ENCODE measurements at regions not wholly inside any gene's neighbourhood (a gene's known extent, or its start where the extent isn't known, plus 50 kb on each side); places are given as distances from the start of the nearest gene placed in this dataset.

DNA sequence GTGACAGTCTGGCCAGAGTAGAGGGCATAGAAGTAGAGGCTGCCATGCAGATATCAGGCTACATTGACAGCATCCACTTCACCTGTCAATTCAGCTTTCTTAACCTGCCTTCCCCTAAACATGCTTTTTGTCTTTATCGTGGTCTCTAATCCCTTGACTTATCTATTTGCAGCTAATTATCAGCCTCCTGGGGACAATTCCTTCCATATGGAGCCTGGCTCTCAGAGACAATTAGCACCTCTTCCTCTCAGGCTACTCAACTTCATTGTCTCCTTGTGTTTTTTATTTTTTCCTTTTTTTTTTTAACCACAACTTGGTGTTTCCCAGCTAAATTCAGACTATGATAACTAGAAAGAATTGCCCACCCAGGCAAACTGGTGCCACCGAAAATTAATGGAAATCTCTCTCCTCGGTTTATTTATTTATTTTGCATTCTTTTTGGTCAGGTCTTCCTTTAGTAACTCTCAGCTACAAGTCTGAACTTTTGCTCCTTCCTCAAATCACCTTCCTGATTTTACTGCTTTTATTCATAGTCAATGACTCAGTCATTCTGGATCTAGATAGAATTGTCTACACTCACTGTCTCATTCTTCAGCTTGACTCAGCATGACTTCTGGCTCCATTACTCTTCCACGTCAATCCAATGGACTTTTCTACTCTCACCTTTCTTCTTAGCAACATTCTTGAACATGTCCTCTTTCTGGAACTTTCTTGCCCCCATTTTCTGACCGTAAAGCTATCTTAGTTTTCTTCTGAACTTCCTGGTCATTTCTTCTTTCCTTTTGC is 63.0 kb upstream of the BASP1 start:
- in situ Hi-C loops (cut with HindIII; ENCODE audit: low pct_unique_long_range_greater_than_20kb, low sequenced_read_pairs), result no loop called here
- no peak for TF ChIP-seq JUND (IDR thresholded peaks at IDR 0.05; ENCODE audit: low read depth)
- DNase-seq (ENCODE audit: low read depth in 1 of 2, low spot score in 1 of 2), result no peak

DNA sequence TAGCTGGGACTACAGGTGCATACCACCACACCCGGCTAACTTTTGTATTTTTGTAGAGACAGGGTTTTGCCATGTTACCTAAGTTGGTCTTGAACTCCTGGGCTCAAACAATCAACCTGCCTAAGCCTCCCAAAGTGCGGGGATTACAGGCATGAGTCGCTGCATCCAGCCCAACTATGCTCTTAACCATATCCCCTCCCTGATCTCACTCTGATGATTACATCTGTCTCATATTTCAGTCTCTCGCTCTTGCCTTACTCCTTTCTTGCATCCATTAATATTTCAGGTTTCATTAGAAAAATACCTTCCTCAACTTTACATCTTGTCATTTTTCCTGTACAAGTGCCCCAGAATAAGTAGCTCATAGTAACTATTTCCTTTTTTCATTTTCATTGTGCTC is 61.0 kb upstream of the BASP1 start:
- in situ Hi-C loops (cut with HindIII; ENCODE audit: low pct_unique_long_range_greater_than_20kb, low sequenced_read_pairs), result no loop called here
- TF ChIP-seq JUND (IDR thresholded peaks at IDR 0.05; ENCODE audit: low read depth), result no peak
- no peak for DNase-seq (ENCODE audit: low read depth in 1 of 2, low spot score in 1 of 2)

DNA sequence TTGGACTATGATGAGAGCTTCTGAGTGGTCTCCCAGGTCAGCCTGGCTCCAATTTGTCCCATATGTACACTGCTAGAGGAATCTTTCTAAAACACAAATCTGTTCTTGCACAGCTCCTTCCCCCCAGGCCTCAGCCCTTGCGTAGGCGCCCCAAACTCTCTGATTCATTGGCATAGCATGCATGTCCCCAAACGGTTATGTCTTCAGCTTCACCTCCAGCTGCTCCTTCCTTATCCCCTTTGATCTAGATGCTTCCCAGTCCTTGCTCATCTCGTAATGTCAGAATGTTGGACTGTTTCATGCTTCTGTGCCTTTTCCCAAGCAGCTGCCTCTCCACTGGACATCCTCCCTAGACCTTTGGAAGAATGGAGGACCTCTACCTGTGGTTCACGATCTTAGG is 60.1 kb upstream of the BASP1 start:
- no peak for TF ChIP-seq JUND (IDR thresholded peaks at IDR 0.05; ENCODE audit: low read depth)
- in situ Hi-C loops (cut with HindIII; ENCODE audit: low pct_unique_long_range_greater_than_20kb, low sequenced_read_pairs), result no loop called here
- DNase-seq (ENCODE audit: low read depth in 1 of 2, low spot score in 1 of 2), result no peak

DNA sequence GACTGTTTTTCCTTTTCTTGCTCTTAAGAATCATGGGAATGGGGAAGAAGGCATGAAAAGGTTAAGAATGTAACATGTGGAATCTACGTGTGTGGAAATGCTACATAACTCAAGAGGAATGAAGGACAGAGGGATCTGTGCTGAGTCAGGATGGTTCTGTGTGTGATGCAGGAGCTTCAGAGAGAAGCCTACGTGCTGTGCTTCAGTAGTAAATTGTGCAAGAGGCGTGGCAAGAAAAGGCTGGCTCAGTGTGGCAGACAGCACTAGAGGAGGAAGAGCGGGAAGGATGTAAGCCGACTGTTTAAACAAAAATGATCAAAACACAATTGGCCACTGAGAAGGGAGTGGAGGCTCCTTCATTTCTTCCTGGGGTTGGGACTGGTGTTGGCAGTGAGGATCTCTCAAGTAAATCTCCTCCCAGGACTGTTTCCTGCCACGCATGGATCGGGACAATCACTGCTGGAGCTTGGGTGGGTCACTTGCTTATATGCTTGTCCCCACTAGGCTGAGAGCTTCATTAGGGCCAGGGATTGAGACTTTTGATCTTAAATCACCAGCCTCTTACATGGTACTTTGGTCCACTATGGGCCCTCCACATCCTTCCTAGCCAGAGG is 59.4 kb upstream of the BASP1 start:
- DNase-seq (ENCODE audit: low read depth in 1 of 2, low spot score in 1 of 2), result no peak
- TF ChIP-seq JUND (IDR thresholded peaks at IDR 0.05; ENCODE audit: low read depth), result no peak
- in situ Hi-C loops (cut with HindIII; ENCODE audit: low pct_unique_long_range_greater_than_20kb, low sequenced_read_pairs), result no loop called here

DNA sequence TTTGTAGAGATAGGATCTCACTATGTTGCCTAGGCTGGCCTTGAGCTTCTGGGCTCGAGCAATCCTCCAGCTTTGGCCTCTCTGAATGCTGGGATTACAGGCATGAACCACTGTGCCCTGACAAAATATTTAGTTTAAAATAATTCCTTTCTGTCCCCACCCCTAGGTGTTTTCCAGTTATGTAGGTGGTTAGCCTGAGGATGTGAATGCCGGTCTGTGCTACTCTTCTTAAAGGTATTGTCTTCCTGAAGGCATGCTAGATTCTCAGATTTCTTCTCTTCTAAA is 56.7 kb upstream of the BASP1 start:
- in situ Hi-C loops (cut with HindIII; ENCODE audit: low pct_unique_long_range_greater_than_20kb, low sequenced_read_pairs), result no loop called here
- TF ChIP-seq JUND (IDR thresholded peaks at IDR 0.05; ENCODE audit: low read depth), result no peak
- no peak for DNase-seq (ENCODE audit: low read depth in 1 of 2, low spot score in 1 of 2)

DNA sequence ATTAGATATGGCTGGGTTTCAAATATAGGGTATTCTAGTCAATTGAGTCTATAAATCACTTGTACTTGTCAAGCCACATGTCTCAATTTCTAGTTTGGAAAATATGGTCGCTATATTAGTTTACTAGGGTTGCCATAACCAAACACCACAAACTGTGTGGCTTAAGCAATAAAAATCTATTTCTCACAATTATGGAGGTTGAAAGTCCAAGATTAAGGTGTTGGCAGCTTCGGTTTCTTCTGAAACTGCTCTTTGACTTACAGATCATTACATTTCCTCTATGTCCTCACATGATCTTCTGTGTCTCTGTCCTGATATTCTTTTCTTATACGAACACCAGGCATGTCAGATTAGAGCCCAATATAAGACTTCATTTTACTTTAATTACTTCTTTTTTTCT is 55.8 kb upstream of the BASP1 start:
- no peak for TF ChIP-seq JUND (IDR thresholded peaks at IDR 0.05; ENCODE audit: low read depth)
- DNase-seq (ENCODE audit: low read depth in 1 of 2, low spot score in 1 of 2), result no peak
- in situ Hi-C loops (cut with HindIII; ENCODE audit: low pct_unique_long_range_greater_than_20kb, low sequenced_read_pairs), result no loop called here

DNA sequence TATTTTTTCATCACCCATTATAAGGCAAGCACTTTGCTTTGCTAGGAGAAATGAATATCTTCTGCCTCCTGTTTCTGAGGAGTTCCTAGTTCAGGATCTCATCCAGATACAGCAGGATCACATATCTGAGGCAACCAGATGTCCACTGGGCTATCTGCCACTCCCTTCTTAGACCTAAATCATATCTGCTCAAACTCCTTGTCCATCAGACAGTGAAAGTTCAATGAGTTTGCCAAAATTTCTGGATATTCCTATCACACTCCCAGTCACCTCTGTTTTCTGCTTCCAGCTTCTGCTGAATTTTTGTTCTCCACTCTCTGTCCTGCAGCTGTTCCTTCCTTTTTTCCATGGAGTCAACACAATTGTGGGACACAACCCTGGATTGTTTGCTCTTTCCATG is 54.2 kb upstream of the BASP1 start:
- in situ Hi-C loops (cut with HindIII; ENCODE audit: low pct_unique_long_range_greater_than_20kb, low sequenced_read_pairs), result no loop called here
- DNase-seq (ENCODE audit: low read depth in 1 of 2, low spot score in 1 of 2), result no peak
- TF ChIP-seq JUND (IDR thresholded peaks at IDR 0.05; ENCODE audit: low read depth), result no peak

DNA sequence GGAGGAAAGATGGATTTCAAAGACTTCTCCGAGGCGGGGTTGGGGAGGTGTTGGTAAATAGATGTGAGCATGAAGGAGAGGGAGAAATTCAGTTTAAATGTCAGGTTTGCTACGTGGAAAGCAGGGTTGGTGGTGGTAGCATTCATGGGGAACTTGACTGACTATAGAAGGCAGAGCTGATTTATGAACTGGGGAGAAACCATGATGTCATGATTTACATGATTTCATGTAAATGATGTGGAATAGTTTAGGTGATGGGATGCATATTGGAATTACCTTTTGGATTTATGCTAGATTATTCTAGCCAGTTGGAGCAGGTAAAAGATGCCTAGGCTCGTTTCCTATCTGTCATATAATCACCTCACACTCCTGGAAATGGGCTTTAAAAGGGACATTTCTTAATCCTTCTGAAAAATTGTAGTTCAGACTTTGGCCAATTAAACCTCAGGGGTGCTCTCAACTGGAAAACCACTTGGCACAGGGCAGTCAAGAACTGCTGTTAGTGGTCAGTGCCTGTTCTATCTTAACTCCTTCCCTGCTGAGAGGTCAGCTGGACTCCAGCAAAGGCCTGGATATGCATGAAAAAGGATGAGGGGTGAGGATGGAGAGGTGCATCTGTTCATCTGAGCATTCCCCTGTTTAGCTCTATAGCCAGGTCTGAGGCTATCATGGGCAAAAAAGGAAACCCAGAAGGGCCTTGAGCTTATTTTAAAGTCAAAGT is 50.1 kb upstream of the BASP1 start:
- no peak for DNase-seq (ENCODE audit: low read depth in 1 of 2, low spot score in 1 of 2)
- no peak for TF ChIP-seq JUND (IDR thresholded peaks at IDR 0.05; ENCODE audit: low read depth)
- in situ Hi-C loops (cut with HindIII; ENCODE audit: low pct_unique_long_range_greater_than_20kb, low sequenced_read_pairs), result no loop called here

All from T47D (cell line).